Keratinocyte (primary cell): ENCODE measurements at regions not wholly inside any gene's neighbourhood (a gene's known extent, or its start where the extent isn't known, plus 50 kb on each side); places are given as distances from the start of the nearest gene placed in this dataset.

Experiments used
- DNase-seq: peaks from one replicate; pipeline ENCODE4 v3.0.0-alpha.2; 2011; ENCODE audit warnings: low read depth, missing footprints, low spot score
- FAIRE-seq: peaks from 2 replicates; lab custom pipeline; 2011; peaks lifted over from hg19 to GRCh38; lab: Jason Lieb, UNC
- H2AFZ ChIP-seq: 2 replicates; pipeline ENCODE4 v1.6.0; 2012; ENCODE audit warnings: low read length, control low read depth, inconsistent platforms; ENCODE audit not compliant: control insufficient read depth
- H3K27ac ChIP-seq: 2 replicates; pipeline ENCODE4 v1.5.1; 2011; ENCODE audit warnings: low read length; ENCODE audit not compliant: control insufficient read depth, insufficient read depth
- H3K27me3 ChIP-seq: 3 replicates; pipeline ENCODE4 v1.6.0; 2011; ENCODE audit warnings: low read length; ENCODE audit not compliant: control insufficient read depth, insufficient read depth; ENCODE audit errors: extremely low read depth
- H3K36me3 ChIP-seq, 2 experiments: 2 replicates in 1 of 2; 3 replicates in 1 of 2; pipeline ENCODE4 v1.5.1; 2011; ENCODE audit warnings: low read length in 2 of 2, mild to moderate bottlenecking in 1 of 2; ENCODE audit not compliant: control insufficient read depth in 2 of 2, insufficient read depth in 2 of 2; ENCODE audit errors: extremely low read depth in 1 of 2
- H3K4me1 ChIP-seq: 3 replicates; pipeline ENCODE4 v1.5.1; 2011; ENCODE audit warnings: low read length; ENCODE audit not compliant: control insufficient read depth, insufficient read depth; ENCODE audit errors: extremely low read depth
- H3K4me2 ChIP-seq: 3 replicates; pipeline ENCODE4 v1.6.0; 2011; ENCODE audit warnings: low read depth, low read length; ENCODE audit not compliant: control insufficient read depth, insufficient read depth; ENCODE audit errors: extremely low read depth
- H3K4me3 ChIP-seq, 3 experiments: fragments of 200-600 bp in 1 of 3; sonication (generic) in 1 of 3; 2 replicates in 2 of 3; 3 replicates in 1 of 3; pipeline ENCODE4 v1.5.1; 2011 to 2016; ENCODE audit warnings: low read length in 3 of 3, mild to moderate bottlenecking in 3 of 3, control low read depth in 2 of 3, inconsistent platforms in 1 of 3, low read depth in 1 of 3, mixed read lengths in 1 of 3, mixed run types in 1 of 3, moderate library complexity in 1 of 3; ENCODE audit not compliant: control insufficient read depth in 2 of 3, insufficient read depth in 2 of 3; ENCODE audit errors: extremely low read depth in 1 of 3
- H3K79me2 ChIP-seq: 2 replicates; pipeline ENCODE4 v1.6.0; 2012; ENCODE audit warnings: low read length; ENCODE audit not compliant: control insufficient read depth, insufficient read depth
- H3K9ac ChIP-seq: 3 replicates; pipeline ENCODE4 v1.6.0; 2011; ENCODE audit warnings: low read length; ENCODE audit not compliant: control insufficient read depth, insufficient read depth; ENCODE audit errors: extremely low read depth
- H3K9me1 ChIP-seq: 3 replicates; pipeline ENCODE4 v1.6.0; 2011; ENCODE audit warnings: low read length; ENCODE audit not compliant: control insufficient read depth, insufficient read depth; ENCODE audit errors: extremely low read depth
- H3K9me3 ChIP-seq: 2 replicates; pipeline ENCODE4 v1.5.1; 2012; ENCODE audit warnings: low read depth, low read length; ENCODE audit not compliant: control insufficient read depth
- H4K20me1 ChIP-seq: 3 replicates; pipeline ENCODE4 v1.6.0; 2011; ENCODE audit warnings: low read length; ENCODE audit not compliant: control insufficient read depth, insufficient read depth; ENCODE audit errors: extremely low read depth
- CTCF ChIP-seq, 3 experiments: IDR thresholded peaks in 1 of 3; conservative IDR thresholded peaks in 1 of 3; optimal IDR thresholded peaks in 1 of 3; 2 replicates in 2 of 3; 3 replicates in 1 of 3; pipeline versions ENCODE3 to v1.5.1; 2011; ENCODE audit warnings: low read length in 3 of 3, mild to moderate bottlenecking in 3 of 3, moderate library complexity in 2 of 3, control low read depth in 1 of 3, inconsistent platforms in 1 of 3; ENCODE audit not compliant: insufficient read depth in 2 of 3; ENCODE audit errors: extremely low read depth in 1 of 3
- EZH2 ChIP-seq: IDR thresholded peaks from one replicate; pipeline ENCODE4 v1.6.1; 2012; ENCODE audit warnings: inconsistent platforms, mild to moderate bottlenecking, low read length, moderate library complexity
- dilution Hi-C: fragments of 300-500 bp; cut with MboI; formaldehyde crosslinking; loops from one replicate; pipeline ENCODE4 v1.7.0; 2020; ENCODE audit warnings: low sequenced_read_pairs; ENCODE audit not compliant: extremely low pct_ligation_motif_present

- Histone ChIP-seq H3K36me3 (no peaks in the 10 kb centered on the region), H3K9me3 (no peaks in the 10 kb centered on the region), H3K9ac (no peak overlapping the region), H3K4me3 (no peak overlapping the region), H3K79me2 (no peaks in the 10 kb centered on the region), H3K27ac (no peak overlapping the region), H4K20me1 (no peaks in the 10 kb centered on the region), H3K27me3 (no peaks in the 10 kb centered on the region), H3K4me1 (no peaks in the 10 kb centered on the region), H2AFZ (no peak overlapping the region), H3K4me2 (no peak overlapping the region), H3K9me1 (no peaks in the 10 kb centered on the region)
- no peak for FAIRE-seq
- DNase-seq, result no peak
- dilution Hi-C loops, result no loop called here
- peak in 2 of 3 experiments; percentile 7 to 26 for TF ChIP-seq CTCF (optimal IDR thresholded peaks at IDR 0.05 in 1 of 3, IDR thresholded peaks at IDR 0.05 in 1 of 3, conservative IDR thresholded peaks at IDR 0.05 in 1 of 3; ENCODE audit: extremely low read depth in 1 of 3, insufficient read depth in 2 of 3, low read length in 3 of 3)
- no peak for TF ChIP-seq EZH2
Observed at GRCh38 chr3:117355566-117355965, 646.0 kb downstream of the TUSC7 start.

- Histone ChIP-seq H3K9me1 (no peaks in the 10 kb centered on the region), H3K9ac (no peak overlapping the region), H3K9me3 (no peaks in the 10 kb centered on the region), H3K4me3 (no peak overlapping the region), H4K20me1 (no peaks in the 10 kb centered on the region), H3K27ac (no peak overlapping the region), H3K4me2 (no peak overlapping the region), H3K4me1 (no peaks in the 10 kb centered on the region), H2AFZ (no peak overlapping the region), H3K79me2 (no peaks in the 10 kb centered on the region), H3K27me3 (no peaks in the 10 kb centered on the region), H3K36me3 (no peaks in the 10 kb centered on the region)
- no peak for FAIRE-seq
- dilution Hi-C loops, result no loop called here
- TF ChIP-seq CTCF (optimal IDR thresholded peaks at IDR 0.05 in 1 of 3, IDR thresholded peaks at IDR 0.05 in 1 of 3, conservative IDR thresholded peaks at IDR 0.05 in 1 of 3; ENCODE audit: extremely low read depth in 1 of 3, insufficient read depth in 2 of 3, low read length in 3 of 3), result no peak
- no peak for TF ChIP-seq EZH2
- DNase-seq, result no peak
Observed at GRCh38 chr3:117356091-117356705, 646.6 kb downstream of the TUSC7 start.
